Neural crest cell (in vitro differentiated cells): ENCODE measurements at regions not wholly inside any gene's neighbourhood (a gene's known extent, or its start where the extent isn't known, plus 50 kb on each side); places are given as distances from the start of the nearest gene placed in this dataset.

Source experiments
- DNase-seq: peaks from one replicate; pipeline ENCODE4 v3.0.0; 2021; ENCODE audit warnings: low read depth, mixed read lengths, low spot score
- H3K27ac Mint-ChIP-seq: one replicate; pipeline ENCODE4 v1.8.0; 2021; ENCODE audit warnings: mild to moderate bottlenecking, mixed read lengths; ENCODE audit not compliant: unreplicated experiment
- H3K27me3 Mint-ChIP-seq: 2 replicates; pipeline ENCODE4 v1.8.0; 2021; ENCODE audit warnings: low read depth, mild to moderate bottlenecking, mixed read lengths
- H3K36me3 Mint-ChIP-seq: 2 replicates; pipeline ENCODE4 v1.8.0; 2021; ENCODE audit warnings: low read depth, mild to moderate bottlenecking, mixed read lengths
- H3K4me1 Mint-ChIP-seq: 2 replicates; pipeline ENCODE4 v1.8.0; 2021; ENCODE audit warnings: mixed read lengths
- H3K4me3 Mint-ChIP-seq: one replicate; pipeline ENCODE4 v1.8.0; 2021; ENCODE audit warnings: mild to moderate bottlenecking, mixed read lengths
- H3K9me3 Mint-ChIP-seq: 2 replicates; pipeline ENCODE4 v1.8.0; 2021; ENCODE audit warnings: mixed read lengths
- CTCF ChIP-seq: fragments of 200-600 bp; sonication (generic); conservative IDR thresholded peaks from 2 replicates; pipeline ENCODE4 v1.5.0; 2021; ENCODE audit warnings: antibody characterized with exemption, mild to moderate bottlenecking

GRCh38 chr21:18987520-18988026, 584.0 kb upstream of the TMPRSS15 start:
- H3K27me3 Mint-ChIP-seq: no peaks in the 10 kb centered on the region
- DNase-seq: no peak
- peaks cover 6% of the 10 kb centered on the region for H3K9me3 Mint-ChIP-seq
- no peak overlapping the region for H3K4me3 Mint-ChIP-seq
- no peak overlapping the region for H3K27ac Mint-ChIP-seq
- TF ChIP-seq CTCF: no peak
- peaks cover 3% of the 10 kb centered on the region for H3K36me3 Mint-ChIP-seq
- no peaks in the 10 kb centered on the region for H3K4me1 Mint-ChIP-seq

GRCh38 chr21:18989953-18990495, 586.4 kb upstream of the TMPRSS15 start:
- DNase-seq: no peak
- Mint-ChIP-seq H3K27ac (no peak overlapping the region), H3K4me1 (no peaks in the 10 kb centered on the region), H3K27me3 (no peaks in the 10 kb centered on the region), H3K36me3 (peaks cover 3% of the 10 kb centered on the region), H3K9me3 (peaks cover 3% of the 10 kb centered on the region), H3K4me3 (no peak overlapping the region)
- TF ChIP-seq CTCF: no peak

GRCh38 chr21:18991846-18992245, 588.3 kb upstream of the TMPRSS15 start:
- Mint-ChIP-seq H3K27ac (no peak overlapping the region), H3K4me3 (no peak overlapping the region)
- no peak for DNase-seq

GRCh38 chr21:19010251-19010650, 606.7 kb upstream of the TMPRSS15 start:
- no peak for DNase-seq
- H3K27me3 Mint-ChIP-seq: no peaks in the 10 kb centered on the region
- TF ChIP-seq CTCF: no peak

More at GRCh38 chr21:18991846-18992245, 588.3 kb upstream of the TMPRSS15 start:
- H3K36me3 Mint-ChIP-seq: peaks cover 3% of the 10 kb centered on the region
- H3K4me1 Mint-ChIP-seq: no peaks in the 10 kb centered on the region
- TF ChIP-seq CTCF: no peak
- H3K9me3 Mint-ChIP-seq: peaks cover 3% of the 10 kb centered on the region
- no peaks in the 10 kb centered on the region for H3K27me3 Mint-ChIP-seq

GRCh38 chr21:19010996-19011395, 607.4 kb upstream of the TMPRSS15 start:
- Mint-ChIP-seq H3K27ac (no peak overlapping the region), H3K36me3 (no peaks in the 10 kb centered on the region), H3K9me3 (no peaks in the 10 kb centered on the region), H3K4me1 (no peaks in the 10 kb centered on the region), H3K4me3 (no peak overlapping the region), H3K27me3 (no peaks in the 10 kb centered on the region)
- no peak for TF ChIP-seq CTCF
- DNase-seq: no peak

More at GRCh38 chr21:19010251-19010650, 606.7 kb upstream of the TMPRSS15 start:
- Mint-ChIP-seq H3K36me3 (no peaks in the 10 kb centered on the region), H3K4me3 (no peak overlapping the region), H3K27ac (no peak overlapping the region), H3K9me3 (no peaks in the 10 kb centered on the region), H3K4me1 (no peaks in the 10 kb centered on the region)
